Fibroblast of pulmonary artery (primary cell): ENCODE measurements at regions not wholly inside any gene's neighbourhood (a gene's known extent, or its start where the extent isn't known, plus 50 kb on each side); places are given as distances from the start of the nearest gene placed in this dataset.

Experiments
- DNase-seq: peaks from one replicate; pipeline ENCODE4 v3.0.0-alpha.2; 2010; ENCODE audit warnings: low read depth
- H3K4me3 ChIP-seq: replicated peaks from 2 replicates; pipeline ENCODE4 v1.5.1; 2011; ENCODE audit warnings: low read depth, mild to moderate bottlenecking, control low read depth, low read length, moderate library complexity
- CTCF ChIP-seq: IDR thresholded peaks from 2 replicates; pipeline ENCODE4 v1.5.1; 2011; ENCODE audit warnings: mild to moderate bottlenecking, control low read depth, low read length, inconsistent platforms; ENCODE audit errors: missing control alignments

GRCh38 chr14:101242442-101243385 lies 318.6 kb upstream of the DIO3 start:
- no peak for DNase-seq
- no peak for TF ChIP-seq CTCF
- H3K4me3 ChIP-seq, result no peak overlapping the region

- DNase-seq, result no peak
- no peak for TF ChIP-seq CTCF
- H3K4me3 ChIP-seq, result no peak overlapping the region
Observed at GRCh38 chr14:101243587-101244338, 317.5 kb upstream of the DIO3 start.

- no peak overlapping the region for H3K4me3 ChIP-seq
- no peak for TF ChIP-seq CTCF
- DNase-seq, result no peak
Observed at GRCh38 chr14:101246894-101247841, 314.1 kb upstream of the DIO3 start.

GRCh38 chr14:101247842-101248725 lies 313.2 kb upstream of the DIO3 start:
- no peak for DNase-seq
- no peak overlapping the region for H3K4me3 ChIP-seq
- TF ChIP-seq CTCF, result no peak

- no peak overlapping the region for H3K4me3 ChIP-seq
- TF ChIP-seq CTCF, result no peak
- no peak for DNase-seq
Observed at GRCh38 chr14:101248840-101249675, 312.2 kb upstream of the DIO3 start.
